GM19467 (cell line): ENCODE measurements at regions not wholly inside any gene's neighbourhood (a gene's known extent, or its start where the extent isn't known, plus 50 kb on each side); places are given as distances from the start of the nearest gene placed in this dataset.
"Not testable (repeated sequence)": the region's sequence is repeated elsewhere in the genome, so short reads cannot be mapped to it uniquely, and the experiment has no call there.

Experiments
- ATAC-seq: cut with Tn5 transposase; IDR thresholded peaks from one replicate; pipeline ENCODE4 v1.9.1; 2021; ENCODE audit warnings: mild to moderate bottlenecking, moderate library complexity; ENCODE audit not compliant: unreplicated experiment

DNA sequence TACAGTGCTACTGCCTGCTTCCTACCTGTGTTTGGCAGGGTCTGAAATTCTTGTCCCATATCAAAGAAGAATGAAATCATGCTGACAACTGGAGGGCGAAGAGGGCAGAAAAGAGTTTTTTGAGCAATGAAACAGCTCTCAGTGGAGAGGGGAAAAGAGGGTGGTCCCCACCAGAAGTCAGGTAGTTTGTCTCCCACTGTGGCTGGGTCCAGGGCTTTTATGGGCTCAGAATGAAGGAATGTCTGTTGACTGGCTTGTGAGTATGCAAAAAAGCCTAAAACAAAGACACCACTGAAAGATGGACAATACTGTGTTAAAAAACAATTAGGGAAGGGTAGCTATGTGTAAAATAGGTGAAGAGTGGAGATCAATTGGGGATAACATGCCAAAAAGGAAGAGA lies 115.0 kb downstream of the ADAM29 start:
- ATAC-seq: no peak

- no peak for ATAC-seq
Observed at GRCh38 chr4:175034007-175034406, 115.8 kb downstream of the ADAM29 start.

GRCh38 chr4:175034986-175035705 lies 117.0 kb downstream of the ADAM29 start:
- ATAC-seq: no peak

DNA sequence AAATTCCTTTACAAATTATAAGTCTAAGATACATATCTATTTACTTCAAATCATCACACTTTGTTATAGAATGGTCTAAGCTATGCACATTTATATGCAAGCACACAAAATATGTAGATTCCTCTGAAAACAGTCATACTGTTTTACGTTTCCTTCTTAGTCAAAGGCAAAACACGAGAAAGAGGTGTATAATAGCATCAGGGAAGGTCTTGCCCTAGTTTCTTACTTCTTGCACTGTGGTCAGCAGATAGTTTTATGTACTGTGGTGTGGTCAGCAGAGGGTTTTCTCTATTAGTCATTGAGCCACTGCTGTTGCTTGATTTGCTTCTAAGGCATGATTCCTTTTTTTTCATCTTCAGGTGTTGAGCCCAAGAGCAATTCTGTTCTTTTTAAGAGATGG lies 117.7 kb downstream of the ADAM29 start:
- no peak for ATAC-seq

DNA sequence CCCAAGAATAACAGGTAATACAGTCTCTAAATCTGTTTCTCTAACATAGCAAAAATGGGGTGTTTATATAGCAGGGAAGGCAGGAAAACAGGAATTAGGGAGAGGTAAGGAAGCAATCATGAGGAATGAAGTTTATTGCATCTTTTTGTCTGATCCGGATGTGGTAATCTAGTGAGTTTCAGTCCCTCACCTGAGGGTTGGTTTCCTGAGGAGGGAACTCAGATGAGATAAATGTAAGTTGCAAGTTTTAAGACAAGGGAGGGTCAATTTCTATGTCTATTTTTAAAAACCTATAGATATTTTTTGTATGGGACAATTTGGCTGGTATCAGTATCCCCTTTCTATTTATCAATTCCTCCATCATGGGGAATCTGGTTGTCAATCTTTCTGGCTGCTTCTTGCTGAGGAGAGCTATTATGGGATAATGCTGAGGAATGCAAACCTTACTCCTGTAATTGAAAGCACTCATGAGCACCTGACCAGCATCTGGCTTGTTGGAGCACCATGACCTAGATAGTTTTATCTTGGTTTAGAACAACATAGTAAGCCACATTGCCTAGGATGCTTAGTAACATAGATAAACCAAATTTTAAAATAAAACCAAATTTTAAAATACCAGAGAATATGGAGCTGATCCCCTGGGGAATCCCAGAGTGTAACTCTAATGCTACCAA lies 130.1 kb downstream of the ADAM29 start:
- ATAC-seq: no peak

- ATAC-seq: no peak
Observed at GRCh38 chr4:175048906-175049305, 130.7 kb downstream of the ADAM29 start.

GRCh38 chr4:175051974-175052373 lies 133.8 kb downstream of the ADAM29 start:
- no peak for ATAC-seq

GRCh38 chr4:175054980-175055379 lies 136.8 kb downstream of the ADAM29 start:
- no peak for ATAC-seq

DNA sequence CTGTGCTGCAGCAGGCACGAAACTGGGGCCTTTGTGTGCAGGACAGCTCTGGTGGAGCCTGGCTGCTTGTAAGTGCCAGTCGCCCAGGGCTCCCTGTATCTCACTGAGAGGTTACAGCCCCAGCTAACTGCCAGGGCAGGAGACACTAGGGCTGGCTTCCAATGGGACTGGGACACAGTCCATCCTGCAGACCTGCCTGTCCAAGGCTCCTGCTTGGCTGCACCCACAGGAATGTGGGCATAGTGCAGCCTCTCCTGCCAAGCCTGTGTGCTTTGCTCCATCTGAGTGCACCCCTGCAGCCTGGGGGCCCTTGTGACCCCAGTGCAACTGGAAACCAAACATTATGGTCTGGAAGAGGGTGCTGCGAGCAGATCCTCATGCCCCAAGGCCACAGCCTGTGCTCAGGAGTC lies 144.0 kb downstream of the ADAM29 start:
- no peak for ATAC-seq

DNA sequence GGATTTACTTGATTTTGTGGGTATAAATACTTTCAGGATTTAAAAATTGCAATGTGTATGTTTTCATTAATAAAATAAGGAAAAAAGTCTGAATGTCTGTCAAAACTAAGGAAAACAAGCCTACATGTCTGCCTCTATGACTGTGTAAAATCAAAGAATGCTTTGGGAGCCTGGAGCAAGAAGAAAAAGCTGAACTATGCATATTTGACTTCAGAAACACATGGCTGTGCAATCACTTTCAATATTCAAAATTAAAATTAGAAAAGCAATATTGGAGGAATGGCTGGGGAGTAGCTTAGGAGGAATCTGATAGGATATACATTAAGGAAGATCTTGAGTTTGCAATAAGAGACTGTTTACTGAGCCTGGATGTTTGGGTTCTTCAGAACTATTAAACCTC lies 147.1 kb downstream of the ADAM29 start:
- ATAC-seq: no peak

- no peak for ATAC-seq
Observed at GRCh38 chr4:175066923-175067627, 148.9 kb downstream of the ADAM29 start.

GRCh38 chr4:175068266-175068665 lies 150.1 kb downstream of the ADAM29 start:
- ATAC-seq: no peak

DNA sequence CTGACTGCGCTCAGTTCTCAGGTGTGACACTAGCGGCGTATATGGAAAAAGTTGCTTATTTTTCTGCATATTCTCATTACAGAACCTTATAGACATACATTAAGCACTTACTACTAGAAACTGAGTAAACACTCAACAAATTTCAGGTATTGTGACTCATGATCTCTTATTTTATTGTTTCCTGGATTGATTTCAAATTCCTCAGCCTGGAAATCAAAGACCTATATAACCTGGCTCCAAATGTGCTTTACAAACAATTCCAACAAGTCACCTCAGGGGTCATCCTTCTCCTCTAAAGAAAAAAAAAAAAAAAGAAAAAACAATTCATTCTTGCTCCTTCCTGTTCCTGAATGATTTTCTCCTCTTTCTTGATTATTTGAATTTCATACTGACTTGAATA lies 152.3 kb downstream of the ADAM29 start:
- no peak for ATAC-seq

- ATAC-seq: no peak
Observed at GRCh38 chr4:175071123-175071522, 153.0 kb downstream of the ADAM29 start.

DNA sequence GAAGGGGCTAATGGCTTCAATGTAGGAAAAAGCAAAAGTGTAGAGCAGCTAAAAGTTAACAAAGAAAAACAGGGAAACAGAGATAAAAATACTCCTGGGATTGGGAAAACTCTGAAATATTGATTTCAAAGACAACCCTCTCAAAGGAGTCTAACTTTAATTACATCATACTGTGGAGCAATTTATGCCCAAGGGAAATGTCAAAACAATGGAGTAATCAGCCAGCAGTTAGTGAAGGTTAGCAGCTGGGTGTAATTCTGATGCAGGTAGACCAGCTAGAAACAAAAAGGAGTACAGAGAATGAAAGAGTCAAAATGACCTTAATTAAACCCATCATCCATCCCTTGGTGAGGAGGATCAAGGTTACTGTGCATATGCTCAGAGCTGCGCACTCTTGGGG lies 169.0 kb downstream of the ADAM29 start:
- no peak for ATAC-seq

- ATAC-seq: no peak
Observed at GRCh38 chr4:175090116-175090515, 172.0 kb downstream of the ADAM29 start.

GRCh38 chr4:175091649-175092048 lies 173.5 kb downstream of the ADAM29 start:
- ATAC-seq: no peak

- ATAC-seq: no peak
Observed at GRCh38 chr4:175092114-175092513, 174.0 kb downstream of the ADAM29 start.

- not testable (repeated sequence) for ATAC-seq
Observed at GRCh38 chr4:175093055-175093454, 174.9 kb downstream of the ADAM29 start.

GRCh38 chr4:175103403-175103802 lies 185.2 kb downstream of the ADAM29 start:
- no peak for ATAC-seq

- no peak for ATAC-seq
Observed at GRCh38 chr4:175106301-175106700, 188.1 kb downstream of the ADAM29 start.

- ATAC-seq: no peak
Observed at GRCh38 chr4:175109933-175110332, 191.8 kb downstream of the ADAM29 start.
